ENCODE measurements at regions not wholly inside any gene's neighbourhood (a gene's known extent, or its start where the extent isn't known, plus 50 kb on each side); places are given as distances from the start of the nearest gene placed in this dataset.

DNA sequence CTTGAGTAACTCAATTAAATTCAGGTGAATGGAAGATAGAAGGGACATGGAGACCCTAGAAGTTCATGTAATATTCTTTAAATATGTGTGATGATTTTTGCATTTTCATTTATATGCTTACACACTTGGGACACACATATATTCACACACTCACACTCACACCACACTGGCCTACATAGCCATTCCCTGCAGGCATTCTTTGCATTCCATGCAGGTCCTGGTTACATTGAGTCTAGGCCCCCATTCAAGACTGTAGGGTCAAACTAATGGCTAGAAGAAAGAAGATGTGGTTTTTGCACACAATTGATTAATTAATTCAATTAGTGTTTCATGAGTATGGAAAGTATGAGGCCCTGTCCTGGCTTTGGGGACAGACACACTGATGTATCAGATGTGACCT is 249.4 kb downstream of the HNMT start:
- H3K23me2 ChIP-seq (ENCODE audit: insufficient read length, low read depth, low read length, poor library complexity, severe bottlenecking), result no peaks in the 10 kb centered on the region
- no peak overlapping the region for H3K23ac ChIP-seq (ENCODE audit: insufficient read length, low read depth, low read length)
- H3K14ac ChIP-seq (ENCODE audit: insufficient read depth, low read length), result no peak overlapping the region
- no peak overlapping the region for H3K27ac ChIP-seq (ENCODE audit: insufficient read length, low read depth, low read length)
- Mint-ChIP-seq H3K4me3 (no peak overlapping the region), H3K27me3 (ENCODE audit: low read depth) (no peaks in the 10 kb centered on the region), H3K36me3 (ENCODE audit: insufficient read depth in 1 of 3, low read depth in 3 of 3) (no peaks in the 10 kb centered on the region; a peak in 1 of 7 replicates), H3K4me1 (peaks cover 7 to 10% of the 10 kb centered on the region in 2 experiments), H3K27ac (no peak overlapping the region), H3K9me3 (no peaks in the 10 kb centered on the region)
- TF ChIP-seq, protein P1, sequence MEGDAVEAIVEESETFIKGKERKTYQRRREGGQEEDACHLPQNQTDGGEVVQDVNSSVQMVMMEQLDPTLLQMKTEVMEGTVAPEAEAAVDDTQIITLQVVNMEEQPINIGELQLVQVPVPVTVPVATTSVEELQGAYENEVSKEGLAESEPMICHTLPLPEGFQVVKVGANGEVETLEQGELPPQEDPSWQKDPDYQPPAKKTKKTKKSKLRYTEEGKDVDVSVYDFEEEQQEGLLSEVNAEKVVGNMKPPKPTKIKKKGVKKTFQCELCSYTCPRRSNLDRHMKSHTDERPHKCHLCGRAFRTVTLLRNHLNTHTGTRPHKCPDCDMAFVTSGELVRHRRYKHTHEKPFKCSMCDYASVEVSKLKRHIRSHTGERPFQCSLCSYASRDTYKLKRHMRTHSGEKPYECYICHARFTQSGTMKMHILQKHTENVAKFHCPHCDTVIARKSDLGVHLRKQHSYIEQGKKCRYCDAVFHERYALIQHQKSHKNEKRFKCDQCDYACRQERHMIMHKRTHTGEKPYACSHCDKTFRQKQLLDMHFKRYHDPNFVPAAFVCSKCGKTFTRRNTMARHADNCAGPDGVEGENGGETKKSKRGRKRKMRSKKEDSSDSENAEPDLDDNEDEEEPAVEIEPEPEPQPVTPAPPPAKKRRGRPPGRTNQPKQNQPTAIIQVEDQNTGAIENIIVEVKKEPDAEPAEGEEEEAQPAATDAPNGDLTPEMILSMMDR (conservative IDR thresholded peaks at IDR 0.05), result no peak
- no peaks in the 10 kb centered on the region for H3K27me3 ChIP-seq (ENCODE audit: insufficient read depth, low read length)
- DNase-seq, result no peak
- no peak overlapping the region for H3K4ac ChIP-seq (ENCODE audit: low read depth, low read length)
- no peak overlapping the region for H3K9ac ChIP-seq (ENCODE audit: extremely low read depth, insufficient read length, low read length)
- H4K5ac ChIP-seq (ENCODE audit: insufficient read length, low read depth, low read length), result no peak overlapping the region
- no peak overlapping the region for H3K4me2 ChIP-seq (ENCODE audit: insufficient read depth, insufficient read length, low read length)
- no peak overlapping the region for H2BK12ac ChIP-seq (ENCODE audit: insufficient read length, low read depth, low read length)
- H3K56ac ChIP-seq (ENCODE audit: insufficient read length, low read depth, low read length), result no peak overlapping the region
- no peak overlapping the region for H4K91ac ChIP-seq (ENCODE audit: insufficient read length, low read depth, low read length)
- no peak overlapping the region for H4K8ac ChIP-seq (replicated peaks; ENCODE audit: insufficient read length, low read depth, low read length)
- H3K79me2 ChIP-seq (ENCODE audit: insufficient read depth, low read length), result no peaks in the 10 kb centered on the region
- H3K79me1 ChIP-seq (ENCODE audit: insufficient read depth, low read depth, low read length, poor library complexity, severe bottlenecking), result no peaks in the 10 kb centered on the region
- no peak overlapping the region for H2BK120ac ChIP-seq (ENCODE audit: low read depth, low read length, poor library complexity, severe bottlenecking)
- H3K4me1 ChIP-seq (ENCODE audit: insufficient read depth, low read length), result peaks cover 5% of the 10 kb centered on the region; the same call in 1 of the 2 replicates
- no peak overlapping the region for H2BK5ac ChIP-seq (ENCODE audit: insufficient read length, low read length)
- H2AFZ ChIP-seq (ENCODE audit: low read length), result no peak overlapping the region
- no peaks in the 10 kb centered on the region for H3K9me3 ChIP-seq (ENCODE audit: control insufficient read depth, low read depth, low read length)
- H4K20me1 ChIP-seq (ENCODE audit: control insufficient read depth, insufficient read depth, insufficient read length), result no peaks in the 10 kb centered on the region
- H2BK20ac ChIP-seq (ENCODE audit: low read depth, low read length, poor library complexity, severe bottlenecking), result no peak overlapping the region
- H3K18ac ChIP-seq (ENCODE audit: insufficient read length, low read depth, low read length), result no peak overlapping the region
- H2BK15ac ChIP-seq (ENCODE audit: low read depth, low read length), result no peak overlapping the region
- no peak overlapping the region for H2AK5ac ChIP-seq (ENCODE audit: insufficient read length, low read length)
- no peak overlapping the region for H3T11ph ChIP-seq (ENCODE audit: low read length)

Measured in H9 (cell line).